Esophagus squamous epithelium (tissue), 5 donors: ENCODE measurements at regions not wholly inside any gene's neighbourhood (a gene's known extent, or its start where the extent isn't known, plus 50 kb on each side); places are given as distances from the start of the nearest gene placed in this dataset.

ENCODE experiments used
- DNase-seq: peaks from one replicate; lab custom pipeline; 2025; lab: John Stamatoyannopoulos, UW
- H3K27ac ChIP-seq, 4 donors: fragments of 200-600 bp; sonication (generic); one replicate each; pipeline ENCODE4 v1.5.1; 2016 to 2019; ENCODE audit warnings: mild to moderate bottlenecking in 1 of 4
- H3K27me3 ChIP-seq, 4 donors: fragments of 200-600 bp; sonication (generic); 1 replicate in 3 of 4; 2 replicates in 1 of 4; pipeline versions ENCODE4 v1.5.1 to v1.6.0; 2017 to 2021; ENCODE audit warnings: antibody characterized with exemption in 1 of 4
- H3K36me3 ChIP-seq, 3 donors: fragments of 200-600 bp; sonication (generic); one replicate each; pipeline ENCODE4 v1.5.1; 2016 to 2019
- H3K4me1 ChIP-seq, 3 donors: fragments of 200-600 bp; sonication (generic); one replicate each; pipeline ENCODE4 v1.5.1; 2017 to 2019
- H3K4me3 ChIP-seq, 4 donors: fragments of 200-600 bp; sonication (generic); 1 replicate in 3 of 4; 2 replicates in 1 of 4; pipeline ENCODE4 v1.5.1; 2016 to 2019; ENCODE audit warnings: mild to moderate bottlenecking in 2 of 4, moderate library complexity in 1 of 4
- H3K9me3 ChIP-seq, 3 donors: fragments of 200-600 bp; sonication (generic); one replicate each; pipeline ENCODE4 v1.5.1; 2016 to 2019
- POLR2A ChIP-seq, 4 donors: fragments of 450-650 bp; IDR thresholded peaks; one replicate each; pipeline ENCODE4 v1.6.1; 2017; ENCODE audit warnings: antibody characterized with exemption in 4 of 4, mild to moderate bottlenecking in 4 of 4, moderate library complexity in 3 of 4
- WGBS, 2 donors: methylation state at CpG; one replicate each; pipeline ENCODE4 v1.1.5; 2018; 5-methylcytosine and 5-hydroxymethylcytosine counted together
- intact Hi-C: fragments of 100-400 bp; cut with DNase I; formaldehyde crosslinking; loops from one replicate; pipeline ENCODE4 v1.15.0; 2022
- TF ChIP-seq, protein P1 (sequence below), 6 experiments: fragments of 450-650 bp in 4 of 6; fragments of 200-600 bp in 2 of 6; sonication (generic) in 2 of 6; IDR thresholded peaks; one replicate each; pipeline ENCODE4 v1.5.1; 2016 to 2019; ENCODE audit warnings: antibody characterized with exemption in 6 of 6, mild to moderate bottlenecking in 4 of 6, moderate library complexity in 4 of 6
- donor health status: DM: yes; HTN: yes; CAD: no.

DNA sequence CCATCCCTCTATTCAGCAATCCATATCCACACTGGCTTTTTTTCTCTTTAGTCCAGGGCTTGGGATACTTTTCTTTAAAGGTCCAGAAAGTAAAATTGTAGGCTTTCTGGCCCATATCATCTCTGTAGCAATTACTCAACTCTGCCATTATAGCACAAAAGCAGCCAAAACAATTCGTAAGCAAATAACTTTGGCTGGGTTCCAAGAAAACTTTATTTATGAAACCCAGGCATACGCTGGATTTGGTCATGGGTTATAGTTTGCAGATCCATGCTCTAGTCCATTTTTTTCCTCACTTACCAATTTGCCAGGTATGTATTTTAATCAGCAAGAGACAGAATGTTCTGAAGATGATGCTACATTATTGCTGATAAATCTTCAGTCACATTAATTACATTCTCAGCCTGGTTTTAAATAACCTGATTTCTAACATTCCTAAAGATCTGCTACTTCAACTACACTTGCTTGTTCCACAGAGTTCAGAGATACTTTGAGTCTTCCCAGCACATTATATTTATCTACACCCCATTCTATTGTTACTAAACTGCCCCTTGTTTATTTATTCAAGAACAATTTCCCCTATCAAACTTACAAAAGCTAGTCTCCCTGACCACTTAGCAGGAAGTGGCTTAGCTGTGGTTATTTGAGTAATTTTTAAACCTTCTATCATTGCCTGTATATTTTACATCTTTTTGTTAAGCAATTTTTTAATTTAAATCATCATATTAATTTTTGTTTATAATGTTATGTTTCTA is 161.0 kb downstream of the ISL1 start:
- Histone ChIP-seq H3K27me3 (no peaks in the 10 kb centered on the region), H3K27ac (no peak overlapping the region), H3K4me3 (no peak overlapping the region), H3K9me3 (no peaks in the 10 kb centered on the region), H3K4me1 (no peaks in the 10 kb centered on the region), H3K36me3 (no peaks in the 10 kb centered on the region)
- TF ChIP-seq, protein P1, sequence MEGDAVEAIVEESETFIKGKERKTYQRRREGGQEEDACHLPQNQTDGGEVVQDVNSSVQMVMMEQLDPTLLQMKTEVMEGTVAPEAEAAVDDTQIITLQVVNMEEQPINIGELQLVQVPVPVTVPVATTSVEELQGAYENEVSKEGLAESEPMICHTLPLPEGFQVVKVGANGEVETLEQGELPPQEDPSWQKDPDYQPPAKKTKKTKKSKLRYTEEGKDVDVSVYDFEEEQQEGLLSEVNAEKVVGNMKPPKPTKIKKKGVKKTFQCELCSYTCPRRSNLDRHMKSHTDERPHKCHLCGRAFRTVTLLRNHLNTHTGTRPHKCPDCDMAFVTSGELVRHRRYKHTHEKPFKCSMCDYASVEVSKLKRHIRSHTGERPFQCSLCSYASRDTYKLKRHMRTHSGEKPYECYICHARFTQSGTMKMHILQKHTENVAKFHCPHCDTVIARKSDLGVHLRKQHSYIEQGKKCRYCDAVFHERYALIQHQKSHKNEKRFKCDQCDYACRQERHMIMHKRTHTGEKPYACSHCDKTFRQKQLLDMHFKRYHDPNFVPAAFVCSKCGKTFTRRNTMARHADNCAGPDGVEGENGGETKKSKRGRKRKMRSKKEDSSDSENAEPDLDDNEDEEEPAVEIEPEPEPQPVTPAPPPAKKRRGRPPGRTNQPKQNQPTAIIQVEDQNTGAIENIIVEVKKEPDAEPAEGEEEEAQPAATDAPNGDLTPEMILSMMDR (IDR thresholded peaks at IDR 0.05): no peak
- TF ChIP-seq POLR2A (IDR thresholded peaks at IDR 0.05): no peak
- no peak for DNase-seq
- intact Hi-C loops: no loop called here
- WGBS, 2 donors: 24 to 42% methylated on average over 2 of the region's 2 CpGs

DNA sequence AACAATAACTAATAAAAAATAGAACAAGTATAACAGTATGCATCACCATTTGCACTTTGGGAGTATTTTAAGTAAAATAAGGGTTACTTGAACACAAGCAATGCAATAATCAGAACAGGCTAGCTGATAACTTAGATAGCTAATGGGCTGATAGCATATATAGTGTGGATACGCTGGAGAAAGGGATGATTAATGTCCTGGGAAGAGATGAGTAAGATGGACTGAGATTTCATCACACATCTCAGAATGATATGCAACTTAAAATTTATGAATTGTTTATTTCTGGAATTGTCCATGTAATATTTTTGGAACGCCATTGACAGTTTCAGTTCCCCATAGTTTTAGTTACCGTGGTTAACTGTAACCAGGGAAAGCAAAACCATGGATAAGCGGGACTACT is 173.6 kb downstream of the ISL1 start:
- no peaks in the 10 kb centered on the region for H3K27me3 ChIP-seq
- H3K9me3 ChIP-seq: no peaks in the 10 kb centered on the region
- no peak for DNase-seq
- 85 to 90% methylated on average over 4 of the region's 4 CpGs for WGBS, 2 donors
- no peaks in the 10 kb centered on the region for H3K36me3 ChIP-seq
- no peak overlapping the region for H3K27ac ChIP-seq
- TF ChIP-seq, protein P1 (IDR thresholded peaks at IDR 0.05): no peak
- TF ChIP-seq POLR2A (IDR thresholded peaks at IDR 0.05): no peak
- H3K4me3 ChIP-seq: no peak overlapping the region
- intact Hi-C loops: no loop called here
- H3K4me1 ChIP-seq: no peaks in the 10 kb centered on the region

DNA sequence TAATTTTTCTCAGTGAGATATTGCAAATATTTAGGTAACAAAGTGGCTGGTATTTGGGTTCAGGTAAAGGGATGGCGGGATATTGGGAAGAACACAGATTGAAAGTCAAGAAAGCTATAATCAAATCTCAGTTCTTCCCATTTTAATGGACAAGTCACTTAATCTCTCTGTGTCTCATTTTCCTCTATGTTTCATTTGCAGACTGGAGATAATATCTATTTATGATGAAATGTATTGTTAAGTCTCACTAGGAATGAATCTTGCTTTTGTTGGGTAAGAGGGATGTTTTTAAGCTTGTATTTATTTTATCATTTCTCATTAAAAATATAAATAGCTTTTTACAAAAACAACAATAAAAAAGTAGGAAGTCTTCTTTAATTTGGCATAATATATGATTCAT is 175.4 kb downstream of the ISL1 start:
- intact Hi-C loops: no loop called here
- WGBS, 2 donors: 81 to 87% methylated on average over 1 of the region's 1 CpG
- no peak overlapping the region for H3K27ac ChIP-seq
- no peaks in the 10 kb centered on the region for H3K27me3 ChIP-seq
- no peak for DNase-seq
- no peaks in the 10 kb centered on the region for H3K36me3 ChIP-seq
- no peaks in the 10 kb centered on the region for H3K4me1 ChIP-seq
- no peak overlapping the region for H3K4me3 ChIP-seq
- TF ChIP-seq, protein P1 (IDR thresholded peaks at IDR 0.05): no peak
- TF ChIP-seq POLR2A (IDR thresholded peaks at IDR 0.05): no peak
- H3K9me3 ChIP-seq: no peaks in the 10 kb centered on the region

DNA sequence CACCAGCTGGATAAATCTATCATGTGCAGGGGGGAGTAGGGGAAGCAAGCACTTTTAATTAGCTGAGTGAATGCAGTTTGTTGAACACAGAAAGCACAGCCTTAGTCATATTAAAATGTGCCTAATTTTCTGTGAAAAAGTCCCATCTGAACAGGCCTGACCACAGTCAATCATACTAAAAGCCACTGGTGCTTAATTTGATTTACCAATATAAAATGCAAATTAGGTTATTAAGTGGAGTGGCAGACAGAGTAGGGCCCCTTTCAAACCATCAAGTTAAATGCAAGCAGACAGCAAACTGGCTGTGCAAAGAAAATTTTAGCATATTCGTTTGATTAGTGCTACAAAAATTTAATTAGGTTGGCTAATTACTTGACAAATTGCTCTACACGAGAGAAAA is 176.1 kb downstream of the ISL1 start:
- intact Hi-C loops: no loop called here
- Histone ChIP-seq H3K9me3 (no peaks in the 10 kb centered on the region), H3K4me1 (no peaks in the 10 kb centered on the region), H3K27ac (no peak overlapping the region), H3K27me3 (no peaks in the 10 kb centered on the region), H3K36me3 (no peaks in the 10 kb centered on the region), H3K4me3 (no peak overlapping the region)
- TF ChIP-seq POLR2A (IDR thresholded peaks at IDR 0.05): no peak
- TF ChIP-seq, protein P1 (IDR thresholded peaks at IDR 0.05): no peak
- 58 to 62% methylated on average over 2 of the region's 2 CpGs for WGBS, 2 donors
- DNase-seq: no peak

- TF ChIP-seq, protein P1 (IDR thresholded peaks at IDR 0.05): no peak
- no peak for TF ChIP-seq POLR2A (IDR thresholded peaks at IDR 0.05)
- DNase-seq: no peak
- Histone ChIP-seq H3K36me3 (no peaks in the 10 kb centered on the region), H3K27me3 (no peaks in the 10 kb centered on the region), H3K4me1 (no peaks in the 10 kb centered on the region), H3K27ac (no peak overlapping the region), H3K4me3 (no peak overlapping the region), H3K9me3 (no peaks in the 10 kb centered on the region)
- intact Hi-C loops: no loop called here
- WGBS, 2 donors: 60 to 61% methylated on average over 2 of the region's 2 CpGs
These were observed 176.8 kb downstream of the ISL1 start for GRCh38 chr5:51559921-51560658.
